Panc1 (cell line): ENCODE measurements at regions not wholly inside any gene's neighbourhood (a gene's known extent, or its start where the extent isn't known, plus 50 kb on each side); places are given as distances from the start of the nearest gene placed in this dataset.

Experiments
- ATAC-seq: fragments of 200-7000 bp; cut with Tn5 transposase; 2 replicates; pipeline ENCODE4 v1.9.1; 2020; ENCODE audit warnings: mild to moderate bottlenecking, moderate library complexity
- BruUV-seq: library from RNA; stranded (reverse); fragments of 400-500 nt; replicated peaks from 2 replicates; lab custom pipeline; 2021; lab: Mats Ljungman, UMichigan
- CTCF ChIA-PET: fragments of 300-600 bp; sonication (Branson Sonifier 250); formaldehyde crosslinking; loops from one replicate; lab custom pipeline; 2022; ENCODE audit warnings: antibody characterized with exemption; lab: Charles Lee
- POLR2A ChIA-PET: fragments of 300-600 bp; sonication (Branson Sonifier 250); formaldehyde crosslinking; loops from one replicate; lab custom pipeline; 2022; ENCODE audit warnings: antibody characterized with exemption; lab: Charles Lee
- DNase-seq: peaks from one replicate; pipeline ENCODE4 v3.0.0-alpha.2; 2010; ENCODE audit warnings: low read depth, low spot score
- H3K27ac ChIP-seq: 2 replicates; pipeline ENCODE4 v1.5.1; 2011; ENCODE audit warnings: mild to moderate bottlenecking, low read length, inconsistent platforms
- H3K27me3 ChIP-seq: fragments of 200-500 bp; sonication (Bioruptor generic); 2 replicates; pipeline ENCODE4 v1.6.0; 2014; ENCODE audit warnings: low read length, inconsistent platforms; ENCODE audit not compliant: control insufficient read depth, insufficient read depth
- H3K36me3 ChIP-seq: fragments of 200-500 bp; sonication (Bioruptor generic); 2 replicates; pipeline ENCODE4 v1.5.1; 2014; ENCODE audit warnings: inconsistent platforms, mild to moderate bottlenecking, low read length, moderate library complexity; ENCODE audit not compliant: control insufficient read depth, insufficient read depth
- H3K4me1 ChIP-seq: 2 replicates; pipeline ENCODE4 v1.5.1; 2011; ENCODE audit warnings: inconsistent platforms, mild to moderate bottlenecking, low read length, moderate library complexity; ENCODE audit not compliant: control insufficient read depth, insufficient read depth
- H3K4me3 ChIP-seq, 2 experiments: 2 replicates each; pipeline ENCODE4 v1.5.1; 2011 to 2012; ENCODE audit warnings: low read depth in 2 of 2, low read length in 2 of 2, mild to moderate bottlenecking in 2 of 2, inconsistent platforms in 1 of 2, moderate library complexity in 1 of 2
- H3K9me3 ChIP-seq: fragments of 200-500 bp; sonication (Bioruptor generic); 2 replicates; pipeline ENCODE4 v1.5.1; 2014; ENCODE audit warnings: low read depth, mild to moderate bottlenecking, inconsistent platforms, low read length, moderate library complexity; ENCODE audit not compliant: control insufficient read depth, insufficient read depth
- POLR2AphosphoS5 ChIP-seq: IDR thresholded peaks from 2 replicates; pipeline ENCODE4 v1.6.1; 2012; ENCODE audit warnings: mild to moderate bottlenecking, low read depth, low read length, moderate library complexity
- SIN3A ChIP-seq: IDR thresholded peaks from 2 replicates; pipeline ENCODE4 v1.6.1; 2012; ENCODE audit warnings: low read depth, mild to moderate bottlenecking, low read length, moderate library complexity, borderline replicate concordance; ENCODE audit not compliant: insufficient read depth
- TCF7L2 ChIP-seq: IDR thresholded peaks from 2 replicates; pipeline ENCODE4 v1.6.1; 2011; ENCODE audit warnings: mild to moderate bottlenecking, low read depth, low read length, inconsistent platforms
- in situ Hi-C: cut with HindIII; loops from 2 replicates; pipeline ENCODE4 v1.10.0; 2016; ENCODE audit warnings: low sequenced_read_pairs, low pct_unique_long_range_greater_than_20kb
- intact Hi-C: fragments of 100-400 bp; cut with micrococcal nuclease; formaldehyde crosslinking; loops from one replicate; pipeline ENCODE4 v1.10.0; 2022; ENCODE audit not compliant: unreplicated experiment
- TF ChIP-seq, protein P1 (sequence below): fragments of 450-650 bp; IDR thresholded peaks from 2 replicates; pipeline ENCODE4 v1.5.1; 2017; ENCODE audit warnings: mild to moderate bottlenecking
- TF ChIP-seq, protein P2 (sequence below), 2 experiments: IDR thresholded peaks; 2 replicates each; pipeline ENCODE4 v1.6.1; 2011 to 2012; ENCODE audit warnings: low read depth in 2 of 2, control low read depth in 1 of 2, low read length in 1 of 2, mild to moderate bottlenecking in 1 of 2, moderate library complexity in 1 of 2; ENCODE audit not compliant: insufficient read depth in 1 of 2

DNA sequence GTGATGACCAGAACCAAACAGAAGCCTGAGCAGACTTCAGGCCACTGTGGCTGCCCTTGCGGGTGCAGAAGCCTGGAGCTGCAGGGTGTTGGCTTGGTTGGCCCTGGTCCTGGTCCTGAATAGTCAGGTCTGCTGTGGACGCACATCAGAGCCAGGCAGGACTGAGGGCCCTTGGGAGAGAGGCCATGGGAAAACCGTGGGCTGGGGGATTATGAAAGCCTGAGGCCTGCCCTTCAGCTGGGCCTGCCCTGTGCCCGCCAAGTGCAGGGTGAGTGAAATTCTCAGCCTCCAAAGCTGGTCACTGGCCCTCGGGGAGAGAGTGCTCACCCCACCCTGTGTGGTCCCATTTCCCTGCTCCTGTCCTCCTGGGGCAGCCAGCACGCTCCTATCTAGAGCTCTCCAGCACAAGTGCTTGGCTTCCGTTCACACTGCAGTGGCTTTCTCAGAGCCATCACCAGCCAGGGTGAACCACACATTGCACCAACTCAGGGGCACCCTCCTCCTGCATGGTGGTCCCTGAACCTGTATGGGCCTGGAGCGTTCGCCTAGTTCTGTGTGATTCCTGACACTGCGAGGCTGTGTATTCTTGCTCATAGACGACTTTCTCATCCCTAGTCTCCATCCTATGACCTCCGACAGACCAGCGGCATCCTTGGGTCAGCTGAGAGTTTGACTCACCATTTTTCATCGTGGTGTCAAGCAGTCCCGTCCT is 146.1 kb downstream of the TTLL2 start:
- H3K27me3 ChIP-seq = peaks cover 4% of the 10 kb centered on the region; the same call in 1 of the 2 replicates
- DNase-seq (no peak), ATAC-seq (peak; percentile 46; the same call in 1 of the 2 replicates)
- ChIA-PET CTCF (no interaction called here), POLR2A (no interaction called here)
- intact Hi-C loops (no loop called here), in situ Hi-C loops (no loop called here)
- no peak overlapping the region for H3K27ac ChIP-seq
- no peak overlapping the region for H3K4me3 ChIP-seq
- no peaks in the 10 kb centered on the region for H3K9me3 ChIP-seq
- no peaks in the 10 kb centered on the region for H3K4me1 ChIP-seq
- H3K36me3 ChIP-seq = no peaks in the 10 kb centered on the region
- TF ChIP-seq, protein P1, sequence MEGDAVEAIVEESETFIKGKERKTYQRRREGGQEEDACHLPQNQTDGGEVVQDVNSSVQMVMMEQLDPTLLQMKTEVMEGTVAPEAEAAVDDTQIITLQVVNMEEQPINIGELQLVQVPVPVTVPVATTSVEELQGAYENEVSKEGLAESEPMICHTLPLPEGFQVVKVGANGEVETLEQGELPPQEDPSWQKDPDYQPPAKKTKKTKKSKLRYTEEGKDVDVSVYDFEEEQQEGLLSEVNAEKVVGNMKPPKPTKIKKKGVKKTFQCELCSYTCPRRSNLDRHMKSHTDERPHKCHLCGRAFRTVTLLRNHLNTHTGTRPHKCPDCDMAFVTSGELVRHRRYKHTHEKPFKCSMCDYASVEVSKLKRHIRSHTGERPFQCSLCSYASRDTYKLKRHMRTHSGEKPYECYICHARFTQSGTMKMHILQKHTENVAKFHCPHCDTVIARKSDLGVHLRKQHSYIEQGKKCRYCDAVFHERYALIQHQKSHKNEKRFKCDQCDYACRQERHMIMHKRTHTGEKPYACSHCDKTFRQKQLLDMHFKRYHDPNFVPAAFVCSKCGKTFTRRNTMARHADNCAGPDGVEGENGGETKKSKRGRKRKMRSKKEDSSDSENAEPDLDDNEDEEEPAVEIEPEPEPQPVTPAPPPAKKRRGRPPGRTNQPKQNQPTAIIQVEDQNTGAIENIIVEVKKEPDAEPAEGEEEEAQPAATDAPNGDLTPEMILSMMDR = no peak
- no peak for TF ChIP-seq POLR2AphosphoS5
- TF ChIP-seq TCF7L2 = no peak
- TF ChIP-seq, protein P2, sequence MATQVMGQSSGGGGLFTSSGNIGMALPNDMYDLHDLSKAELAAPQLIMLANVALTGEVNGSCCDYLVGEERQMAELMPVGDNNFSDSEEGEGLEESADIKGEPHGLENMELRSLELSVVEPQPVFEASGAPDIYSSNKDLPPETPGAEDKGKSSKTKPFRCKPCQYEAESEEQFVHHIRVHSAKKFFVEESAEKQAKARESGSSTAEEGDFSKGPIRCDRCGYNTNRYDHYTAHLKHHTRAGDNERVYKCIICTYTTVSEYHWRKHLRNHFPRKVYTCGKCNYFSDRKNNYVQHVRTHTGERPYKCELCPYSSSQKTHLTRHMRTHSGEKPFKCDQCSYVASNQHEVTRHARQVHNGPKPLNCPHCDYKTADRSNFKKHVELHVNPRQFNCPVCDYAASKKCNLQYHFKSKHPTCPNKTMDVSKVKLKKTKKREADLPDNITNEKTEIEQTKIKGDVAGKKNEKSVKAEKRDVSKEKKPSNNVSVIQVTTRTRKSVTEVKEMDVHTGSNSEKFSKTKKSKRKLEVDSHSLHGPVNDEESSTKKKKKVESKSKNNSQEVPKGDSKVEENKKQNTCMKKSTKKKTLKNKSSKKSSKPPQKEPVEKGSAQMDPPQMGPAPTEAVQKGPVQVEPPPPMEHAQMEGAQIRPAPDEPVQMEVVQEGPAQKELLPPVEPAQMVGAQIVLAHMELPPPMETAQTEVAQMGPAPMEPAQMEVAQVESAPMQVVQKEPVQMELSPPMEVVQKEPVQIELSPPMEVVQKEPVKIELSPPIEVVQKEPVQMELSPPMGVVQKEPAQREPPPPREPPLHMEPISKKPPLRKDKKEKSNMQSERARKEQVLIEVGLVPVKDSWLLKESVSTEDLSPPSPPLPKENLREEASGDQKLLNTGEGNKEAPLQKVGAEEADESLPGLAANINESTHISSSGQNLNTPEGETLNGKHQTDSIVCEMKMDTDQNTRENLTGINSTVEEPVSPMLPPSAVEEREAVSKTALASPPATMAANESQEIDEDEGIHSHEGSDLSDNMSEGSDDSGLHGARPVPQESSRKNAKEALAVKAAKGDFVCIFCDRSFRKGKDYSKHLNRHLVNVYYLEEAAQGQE (IDR thresholded peaks at IDR 0.05; ENCODE audit: insufficient read depth in 1 of 2, low read depth in 2 of 2, low read length in 1 of 2) = no peak
- TF ChIP-seq SIN3A = no peak
- BruUV-seq = no TSS peak

DNA sequence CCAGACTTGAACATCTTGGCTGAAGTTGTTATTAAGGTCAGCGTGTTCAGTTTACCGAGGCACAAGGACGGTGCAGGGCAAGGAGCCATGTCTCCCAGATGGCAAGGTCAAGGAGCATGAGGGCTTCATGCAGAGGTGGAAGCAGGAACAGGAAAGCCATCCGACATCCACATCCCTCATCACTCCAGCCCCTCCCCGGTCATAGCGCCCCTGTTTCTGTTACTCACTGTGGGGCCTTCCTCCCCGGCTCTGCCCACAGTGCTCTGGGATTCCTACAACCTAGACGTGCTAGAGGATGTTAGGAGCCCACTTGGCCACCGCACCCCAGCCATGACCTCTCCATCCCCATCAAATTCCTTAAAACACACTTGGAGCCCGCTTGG is 146.7 kb downstream of the TTLL2 start:
- intact Hi-C loops (no loop called here), in situ Hi-C loops (no loop called here)
- H3K36me3 ChIP-seq = no peaks in the 10 kb centered on the region
- H3K27ac ChIP-seq = no peak overlapping the region
- no TSS peak for BruUV-seq
- no peaks in the 10 kb centered on the region for H3K9me3 ChIP-seq
- ChIA-PET POLR2A (no interaction called here), CTCF (no interaction called here)
- ATAC-seq (no peak), DNase-seq (no peak)
- TF ChIP-seq TCF7L2 = no peak
- TF ChIP-seq POLR2AphosphoS5 = no peak
- TF ChIP-seq, protein P1 = no peak
- TF ChIP-seq, protein P2 (IDR thresholded peaks at IDR 0.05; ENCODE audit: insufficient read depth in 1 of 2, low read depth in 2 of 2, low read length in 1 of 2) = no peak
- no peak for TF ChIP-seq SIN3A
- no peaks in the 10 kb centered on the region for H3K4me1 ChIP-seq
- no peaks in the 10 kb centered on the region; the same call in 1 of the 2 replicates for H3K27me3 ChIP-seq
- H3K4me3 ChIP-seq = no peak overlapping the region
